T-cell (primary cell): ENCODE measurements at regions not wholly inside any gene's neighbourhood (a gene's known extent, or its start where the extent isn't known, plus 50 kb on each side); places are given as distances from the start of the nearest gene placed in this dataset.

Experiments used
- ATAC-seq, 4 experiments: fragments of 200-7000 bp in 3 of 4; fragments of 150-1000 bp in 1 of 4; cut with Tn5 transposase; replicated peaks in 1 of 4; 1 replicate in 3 of 4; 2 replicates in 1 of 4; pipeline ENCODE4 v1.10.0; 2021; ENCODE audit warnings: moderate library complexity in 3 of 4, mild to moderate bottlenecking in 2 of 4, moderate number of reproducible peaks in 1 of 4
- CTCF ChIA-PET, 2 donors: fragments of 300-600 bp; sonication (Branson Sonifier 250); formaldehyde crosslinking; loops; one replicate each; lab custom pipeline; 2022; ENCODE audit warnings: antibody characterized with exemption in 2 of 2; lab: Charles Lee
- POLR2A ChIA-PET, 2 donors: fragments of 300-600 bp; sonication (Branson Sonifier 250); formaldehyde crosslinking; loops; one replicate each; lab custom pipeline; 2022; ENCODE audit warnings: antibody characterized with exemption in 2 of 2; lab: Charles Lee
- DNase-seq, 35 experiments: peaks; one replicate each; pipeline versions ENCODE4 v3.0.0 to v3.0.0-alpha.2; 2013 to 2023
- H3K27ac ChIP-seq: one replicate; pipeline ENCODE4 v1.5.1; 2013; ENCODE audit warnings: low read length
- H3K27me3 ChIP-seq, 2 experiments: replicated peaks in 1 of 2; 1 replicate in 1 of 2; 2 replicates in 1 of 2; pipeline versions ENCODE4 v1.6.1 to v1.7.0; 2013; ENCODE audit warnings: low read length in 1 of 2, mixed read lengths in 1 of 2; ENCODE audit not compliant: control insufficient read depth in 2 of 2, insufficient read depth in 2 of 2; ENCODE audit errors: extremely low read depth in 1 of 2
- H3K36me3 ChIP-seq, 2 donors: 1 replicate in 1 of 2; 2 replicates in 1 of 2; pipeline versions ENCODE4 v1.6.1 to v1.7.0; 2013; ENCODE audit warnings: low read length in 1 of 2; ENCODE audit not compliant: control insufficient read depth in 2 of 2, insufficient read depth in 1 of 2; ENCODE audit errors: extremely low read depth in 1 of 2
- H3K4me1 ChIP-seq, 2 experiments: 1 replicate in 1 of 2; 2 replicates in 1 of 2; pipeline versions ENCODE4 v1.6.1 to v1.7.0; 2013; ENCODE audit warnings: low read length in 2 of 2, mixed read lengths in 1 of 2; ENCODE audit not compliant: insufficient read depth in 2 of 2, control insufficient read depth in 1 of 2; ENCODE audit errors: extremely low read depth in 1 of 2
- H3K4me3 ChIP-seq, 2 donors: 1 replicate in 1 of 2; 2 replicates in 1 of 2; pipeline versions ENCODE4 v1.5.1 to v1.7.0; 2013; ENCODE audit warnings: mild to moderate bottlenecking in 2 of 2, low read length in 1 of 2, moderate library complexity in 1 of 2; ENCODE audit not compliant: control insufficient read depth in 1 of 2; ENCODE audit errors: extremely low read depth in 1 of 2
- H3K9me3 ChIP-seq: 2 replicates; pipeline ENCODE4 v1.7.0; 2013
- H3K27ac Mint-ChIP-seq, 2 donors: one replicate each; pipeline ENCODE4 v1.8.0; 2020 to 2021; ENCODE audit warnings: mild to moderate bottlenecking in 2 of 2, mixed read lengths in 2 of 2
- H3K27me3 Mint-ChIP-seq, 2 donors: one replicate each; pipeline ENCODE4 v1.8.0; 2021 to 2022; ENCODE audit warnings: mixed read lengths in 2 of 2
- H3K36me3 Mint-ChIP-seq: one replicate; pipeline ENCODE4 v1.8.0; 2021; ENCODE audit warnings: mixed read lengths
- H3K4me1 Mint-ChIP-seq, 3 donors: one replicate each; pipeline ENCODE4 v1.8.0; 2020 to 2022; ENCODE audit warnings: mixed read lengths in 3 of 3, mild to moderate bottlenecking in 1 of 3
- H3K4me3 Mint-ChIP-seq, 3 donors: one replicate each; pipeline ENCODE4 v1.8.0; 2020 to 2022; ENCODE audit warnings: mild to moderate bottlenecking in 3 of 3, mixed read lengths in 3 of 3, moderate library complexity in 3 of 3
- H3K9me3 Mint-ChIP-seq, 3 donors: one replicate each; pipeline ENCODE4 v1.8.0; 2020 to 2022; ENCODE audit warnings: mixed read lengths in 3 of 3
- WGBS: methylation state at CpG from one replicate; pipeline ENCODE4 v1.1.5; 2013; ENCODE audit warnings: missing lambda C conversion rate; ENCODE audit not compliant: insufficient coverage; 5-methylcytosine and 5-hydroxymethylcytosine counted together

- no peaks in the 10 kb centered on the region for H3K9me3 ChIP-seq
- H3K27me3 ChIP-seq, result no peaks in the 10 kb centered on the region
- ChIA-PET POLR2A (no interaction called here), CTCF (no interaction called here)
- H3K4me1 Mint-ChIP-seq, result no peaks in the 10 kb centered on the region
- no peak for DNase-seq
- no peak for ATAC-seq
- H3K4me3 ChIP-seq, result no peak overlapping the region
- H3K9me3 Mint-ChIP-seq, result no peaks in the 10 kb centered on the region
- H3K4me1 ChIP-seq, result no peaks in the 10 kb centered on the region
- 80% methylated on average over 3 of the region's 7 CpGs for WGBS
- no peaks in the 10 kb centered on the region for H3K36me3 ChIP-seq
- H3K4me3 Mint-ChIP-seq, result no peak overlapping the region
- no peak overlapping the region for H3K27ac Mint-ChIP-seq
- H3K27me3 Mint-ChIP-seq, result no peaks in the 10 kb centered on the region
- no peaks in the 10 kb centered on the region for H3K36me3 Mint-ChIP-seq
- H3K27ac ChIP-seq, result no peak overlapping the region
These were observed 179.5 kb downstream of the ZNF608 start for GRCh38 chr5:124566875-124567450.

- no peaks in the 10 kb centered on the region for H3K27me3 ChIP-seq
- Mint-ChIP-seq H3K4me1 (no peaks in the 10 kb centered on the region), H3K4me3 (no peak overlapping the region), H3K27me3 (no peaks in the 10 kb centered on the region), H3K9me3 (no peaks in the 10 kb centered on the region), H3K36me3 (no peaks in the 10 kb centered on the region), H3K27ac (no peak overlapping the region)
- H3K4me3 ChIP-seq, result no peak overlapping the region
- H3K4me1 ChIP-seq, result no peaks in the 10 kb centered on the region
- WGBS, result no CpG with 5 or more reads among the region's 2 CpGs
- no peaks in the 10 kb centered on the region for H3K9me3 ChIP-seq
- CTCF ChIA-PET, result interaction anchor here in 1 of 2 donors (0.7 kb wide), 1 partner anchor 95 kb away, joined by 5 read pairs; no protein-coding TSS in a partner anchor
- H3K27ac ChIP-seq, result no peak overlapping the region
- no peaks in the 10 kb centered on the region for H3K36me3 ChIP-seq
- DNase-seq (no peak), ATAC-seq (no peak)
- POLR2A ChIA-PET, result no interaction called here
These were observed 185.0 kb downstream of the ZNF608 start for GRCh38 chr5:124561451-124561850.

GRCh38 chr5:124560370-124560769 is 186.1 kb downstream of the ZNF608 start:
- WGBS, result 60% methylated on average over 1 of the region's 3 CpGs
- Mint-ChIP-seq H3K4me1 (no peaks in the 10 kb centered on the region), H3K27me3 (no peaks in the 10 kb centered on the region), H3K36me3 (no peaks in the 10 kb centered on the region), H3K9me3 (peaks cover 0 to under 1% (median 0%) of the 10 kb centered on the region in 3 donors), H3K27ac (no peak overlapping the region), H3K4me3 (no peak overlapping the region)
- Histone ChIP-seq H3K4me1 (no peaks in the 10 kb centered on the region), H3K36me3 (no peaks in the 10 kb centered on the region), H3K9me3 (no peaks in the 10 kb centered on the region), H3K27ac (no peak overlapping the region), H3K4me3 (no peak overlapping the region), H3K27me3 (no peaks in the 10 kb centered on the region)
- ChIA-PET POLR2A (no interaction called here), CTCF (no interaction called here)
- ATAC-seq, result no peak
- DNase-seq, result no peak

GRCh38 chr5:124557761-124558160 is 188.7 kb downstream of the ZNF608 start:
- Mint-ChIP-seq H3K9me3 (peaks cover 0 to 3% (median 0%) of the 10 kb centered on the region in 3 donors), H3K4me3 (no peak overlapping the region), H3K27me3 (no peaks in the 10 kb centered on the region), H3K4me1 (no peaks in the 10 kb centered on the region), H3K36me3 (no peaks in the 10 kb centered on the region), H3K27ac (no peak overlapping the region)
- no peak for DNase-seq
- Histone ChIP-seq H3K4me1 (no peaks in the 10 kb centered on the region), H3K27ac (no peak overlapping the region), H3K27me3 (no peaks in the 10 kb centered on the region), H3K4me3 (no peak overlapping the region), H3K36me3 (no peaks in the 10 kb centered on the region), H3K9me3 (no peaks in the 10 kb centered on the region)
- WGBS, result 91% methylated on average over 8 of the region's 8 CpGs
- ChIA-PET POLR2A (no interaction called here), CTCF (no interaction called here)
- no peak for ATAC-seq

GRCh38 chr5:124554746-124555578 is 191.5 kb downstream of the ZNF608 start:
- H3K4me1 Mint-ChIP-seq, result no peaks in the 10 kb centered on the region
- no peak overlapping the region for H3K4me3 ChIP-seq
- H3K9me3 ChIP-seq, result no peaks in the 10 kb centered on the region
- no peaks in the 10 kb centered on the region for H3K27me3 Mint-ChIP-seq
- no peaks in the 10 kb centered on the region for H3K27me3 ChIP-seq
- no peaks in the 10 kb centered on the region for H3K4me1 ChIP-seq
- no peaks in the 10 kb centered on the region for H3K36me3 Mint-ChIP-seq
- H3K4me3 Mint-ChIP-seq, result no peak overlapping the region
- H3K27ac Mint-ChIP-seq, result no peak overlapping the region
- DNase-seq (no peak), ATAC-seq (no peak)
- peaks cover 0 to 3% (median 0%) of the 10 kb centered on the region in 3 donors for H3K9me3 Mint-ChIP-seq
- H3K27ac ChIP-seq, result no peak overlapping the region
- POLR2A ChIA-PET, result no interaction called here
- CTCF ChIA-PET, result no interaction called here
- no peaks in the 10 kb centered on the region for H3K36me3 ChIP-seq
- no CpG with 5 or more reads among the region's 2 CpGs for WGBS

GRCh38 chr5:124553911-124554310 is 192.5 kb downstream of the ZNF608 start:
- no peaks in the 10 kb centered on the region for H3K27me3 Mint-ChIP-seq
- H3K9me3 Mint-ChIP-seq, result peaks cover 0 to 3% (median 0%) of the 10 kb centered on the region in 3 donors
- WGBS, result 60% methylated on average over 1 of the region's 2 CpGs
- H3K4me1 Mint-ChIP-seq, result no peaks in the 10 kb centered on the region
- Histone ChIP-seq H3K27me3 (no peaks in the 10 kb centered on the region), H3K9me3 (no peaks in the 10 kb centered on the region), H3K27ac (no peak overlapping the region), H3K36me3 (no peaks in the 10 kb centered on the region), H3K4me3 (no peak overlapping the region), H3K4me1 (no peaks in the 10 kb centered on the region)
- DNase-seq (no peak), ATAC-seq (no peak)
- ChIA-PET POLR2A (no interaction called here), CTCF (no interaction called here)
- H3K36me3 Mint-ChIP-seq, result no peaks in the 10 kb centered on the region
- no peak overlapping the region for H3K4me3 Mint-ChIP-seq
- H3K27ac Mint-ChIP-seq, result no peak overlapping the region
